ENCODE measurements at regions not wholly inside any gene's neighbourhood (a gene's known extent, or its start where the extent isn't known, plus 50 kb on each side); places are given as distances from the start of the nearest gene placed in this dataset.

DNA sequence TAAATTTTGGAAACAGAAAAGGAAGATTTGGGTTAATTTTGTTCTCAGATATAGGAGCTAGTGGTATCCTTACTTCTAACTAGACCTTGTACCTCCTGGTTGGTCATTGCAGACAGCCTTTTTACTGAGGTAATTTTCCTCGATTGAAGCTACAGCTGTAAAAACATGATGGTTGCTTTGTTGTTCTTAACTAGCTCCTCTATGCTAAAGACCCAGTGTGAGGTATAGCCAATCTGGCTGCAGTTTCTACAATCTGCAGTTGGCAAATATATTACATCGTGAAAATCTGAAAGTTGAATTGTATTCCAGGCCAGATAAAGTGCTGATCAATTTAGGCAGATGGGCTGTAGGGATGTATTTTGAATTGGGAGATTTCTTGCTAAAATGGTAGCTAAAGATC is 116.5 kb downstream of the AASDHPPT start:
- no peak for TF ChIP-seq EZH2 (IDR thresholded peaks at IDR 0.05; ENCODE audit: low read length, unreplicated experiment)
- TF ChIP-seq, protein P1, sequence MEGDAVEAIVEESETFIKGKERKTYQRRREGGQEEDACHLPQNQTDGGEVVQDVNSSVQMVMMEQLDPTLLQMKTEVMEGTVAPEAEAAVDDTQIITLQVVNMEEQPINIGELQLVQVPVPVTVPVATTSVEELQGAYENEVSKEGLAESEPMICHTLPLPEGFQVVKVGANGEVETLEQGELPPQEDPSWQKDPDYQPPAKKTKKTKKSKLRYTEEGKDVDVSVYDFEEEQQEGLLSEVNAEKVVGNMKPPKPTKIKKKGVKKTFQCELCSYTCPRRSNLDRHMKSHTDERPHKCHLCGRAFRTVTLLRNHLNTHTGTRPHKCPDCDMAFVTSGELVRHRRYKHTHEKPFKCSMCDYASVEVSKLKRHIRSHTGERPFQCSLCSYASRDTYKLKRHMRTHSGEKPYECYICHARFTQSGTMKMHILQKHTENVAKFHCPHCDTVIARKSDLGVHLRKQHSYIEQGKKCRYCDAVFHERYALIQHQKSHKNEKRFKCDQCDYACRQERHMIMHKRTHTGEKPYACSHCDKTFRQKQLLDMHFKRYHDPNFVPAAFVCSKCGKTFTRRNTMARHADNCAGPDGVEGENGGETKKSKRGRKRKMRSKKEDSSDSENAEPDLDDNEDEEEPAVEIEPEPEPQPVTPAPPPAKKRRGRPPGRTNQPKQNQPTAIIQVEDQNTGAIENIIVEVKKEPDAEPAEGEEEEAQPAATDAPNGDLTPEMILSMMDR (conservative IDR thresholded peaks at IDR 0.05; ENCODE audit: low read depth, low read length), result no peak

Measured in PC-3 (cell line).